ENCODE measurements at regions not wholly inside any gene's neighbourhood (a gene's known extent, or its start where the extent isn't known, plus 50 kb on each side); places are given as distances from the start of the nearest gene placed in this dataset.

DNA sequence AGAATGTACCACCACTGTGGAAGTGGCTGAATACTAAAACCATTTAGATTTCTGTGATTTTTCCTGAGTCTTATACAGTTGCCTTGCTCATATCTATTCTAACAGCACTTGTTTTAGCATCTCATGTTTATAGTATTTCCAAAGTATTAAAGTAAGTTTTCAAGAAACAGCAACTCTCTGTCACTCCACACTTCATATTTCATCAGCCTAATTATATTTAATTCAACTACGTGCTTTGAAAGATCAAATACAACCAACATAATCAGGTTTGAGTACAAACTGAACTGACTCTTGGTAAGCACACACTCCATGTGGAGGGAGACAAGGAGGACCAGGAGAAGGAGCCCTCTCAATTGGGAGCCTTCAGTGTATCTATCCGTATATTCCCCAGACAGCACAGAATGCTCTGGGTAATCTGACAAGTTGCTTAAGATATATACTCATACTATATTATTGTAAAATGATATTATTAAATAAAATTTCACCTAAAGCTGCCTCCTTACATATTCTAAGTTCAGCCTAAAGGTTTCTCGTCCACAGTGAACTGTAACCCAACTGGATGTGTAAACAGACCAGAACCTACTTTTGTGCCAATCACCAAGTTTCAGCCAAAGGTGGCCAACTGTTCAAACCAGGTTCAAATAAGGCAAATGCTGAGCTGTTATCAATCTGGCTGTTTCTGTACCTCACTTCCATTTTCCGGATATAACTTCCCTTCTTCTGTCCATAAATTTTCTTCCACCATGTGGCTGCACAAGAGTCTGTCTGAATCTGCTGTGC is 105.0 kb upstream of the RASSF8 start:
- H3K4me1 ChIP-seq (ENCODE audit: insufficient read depth, low read length), result peaks cover 26% of the 10 kb centered on the region
- DNase-seq, result no peak
- TF ChIP-seq EZH2phosphoT487 (IDR thresholded peaks at IDR 0.05; ENCODE audit: borderline replicate concordance, low read length) (no peak), EZH2 (IDR thresholded peaks at IDR 0.05; ENCODE audit: low read length, unreplicated experiment) (no peak)
- TF ChIP-seq, protein P1, sequence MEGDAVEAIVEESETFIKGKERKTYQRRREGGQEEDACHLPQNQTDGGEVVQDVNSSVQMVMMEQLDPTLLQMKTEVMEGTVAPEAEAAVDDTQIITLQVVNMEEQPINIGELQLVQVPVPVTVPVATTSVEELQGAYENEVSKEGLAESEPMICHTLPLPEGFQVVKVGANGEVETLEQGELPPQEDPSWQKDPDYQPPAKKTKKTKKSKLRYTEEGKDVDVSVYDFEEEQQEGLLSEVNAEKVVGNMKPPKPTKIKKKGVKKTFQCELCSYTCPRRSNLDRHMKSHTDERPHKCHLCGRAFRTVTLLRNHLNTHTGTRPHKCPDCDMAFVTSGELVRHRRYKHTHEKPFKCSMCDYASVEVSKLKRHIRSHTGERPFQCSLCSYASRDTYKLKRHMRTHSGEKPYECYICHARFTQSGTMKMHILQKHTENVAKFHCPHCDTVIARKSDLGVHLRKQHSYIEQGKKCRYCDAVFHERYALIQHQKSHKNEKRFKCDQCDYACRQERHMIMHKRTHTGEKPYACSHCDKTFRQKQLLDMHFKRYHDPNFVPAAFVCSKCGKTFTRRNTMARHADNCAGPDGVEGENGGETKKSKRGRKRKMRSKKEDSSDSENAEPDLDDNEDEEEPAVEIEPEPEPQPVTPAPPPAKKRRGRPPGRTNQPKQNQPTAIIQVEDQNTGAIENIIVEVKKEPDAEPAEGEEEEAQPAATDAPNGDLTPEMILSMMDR (conservative IDR thresholded peaks at IDR 0.05; ENCODE audit: low read depth, low read length), result no peak
- no peaks in the 10 kb centered on the region for H3K9me2 ChIP-seq (replicated peaks; ENCODE audit: low read length)
- no peaks in the 10 kb centered on the region for H4K20me1 ChIP-seq (ENCODE audit: low read length)
- intact Hi-C loops (cut with micrococcal nuclease), result loop anchor here (1.0 to 5.0 kb wide), 3 partner anchors 41 to 104 kb away; partner anchors contain the start of gene RASSF8
- H3K9ac ChIP-seq (ENCODE audit: low read length), result no peak overlapping the region
- H3F3A ChIP-seq (ENCODE audit: low read length, unreplicated experiment), result no peaks in the 10 kb centered on the region
- no peak overlapping the region for H3K4me3 ChIP-seq (ENCODE audit: low read length)
- no TSS peak for BruUV-seq (replicated peaks)
- H3K9me3 ChIP-seq (ENCODE audit: low read length), result no peaks in the 10 kb centered on the region
- POLR2A ChIA-PET (ENCODE audit: unreplicated experiment), result interaction anchor here (0.6 kb wide), 3 partner anchors 18 to 116 kb away, joined by 3 to 6 read pairs (median 3); no protein-coding TSS in a partner anchor
- peak overlapping the region; percentile 43 for H3K27ac ChIP-seq (ENCODE audit: low read length)
- no peaks in the 10 kb centered on the region for H3K27me3 ChIP-seq (ENCODE audit: low read length)
- H2AFZ ChIP-seq (ENCODE audit: low read length), result no peak overlapping the region
- ATAC-seq, result no peak; the same call in 1 of the 2 replicates
- CTCF ChIA-PET, result interaction anchor here (0.7 kb wide), 2 partner anchors 106 to 200 kb away, joined by 3 read pairs; no protein-coding TSS in a partner anchor
- H3K36me3 ChIP-seq (ENCODE audit: low read depth, low read length), result no peaks in the 10 kb centered on the region
- H3K4me2 ChIP-seq (ENCODE audit: low read length), result peak overlapping the region; percentile 6
- H3K79me2 ChIP-seq (ENCODE audit: low read length), result no peaks in the 10 kb centered on the region

DNA sequence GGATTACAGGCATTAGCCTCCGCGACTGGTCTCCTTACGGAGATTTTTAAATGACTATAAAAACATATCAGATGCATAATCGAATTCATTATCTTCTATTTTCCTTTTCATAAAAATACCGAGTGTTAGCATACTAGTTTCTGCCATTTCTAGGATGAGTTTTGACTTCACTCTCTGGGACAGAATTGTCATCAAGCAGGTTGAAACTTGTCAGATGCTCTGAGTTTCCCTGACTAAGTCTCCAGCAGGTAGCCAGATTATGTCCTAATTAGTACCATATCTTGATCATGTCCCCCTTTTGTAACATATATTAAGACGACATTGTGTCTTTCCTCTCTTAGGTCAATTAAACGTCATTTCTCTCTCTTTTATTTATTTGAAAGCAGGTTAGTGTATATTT is 103.5 kb upstream of the RASSF8 start:
- H2AFZ ChIP-seq (ENCODE audit: low read length), result no peak overlapping the region
- H3K4me2 ChIP-seq (ENCODE audit: low read length), result no peak overlapping the region
- intact Hi-C loops (cut with micrococcal nuclease), result loop anchor here (5.0 kb wide), 1 partner anchor 102 kb away; the partner anchor contains the start of gene RASSF8
- no peaks in the 10 kb centered on the region for H3K79me2 ChIP-seq (ENCODE audit: low read length)
- no peaks in the 10 kb centered on the region for H3K36me3 ChIP-seq (ENCODE audit: low read depth, low read length)
- no peak overlapping the region for H3K4me3 ChIP-seq (ENCODE audit: low read length)
- no peaks in the 10 kb centered on the region for H3F3A ChIP-seq (ENCODE audit: low read length, unreplicated experiment)
- TF ChIP-seq EZH2 (IDR thresholded peaks at IDR 0.05; ENCODE audit: low read length, unreplicated experiment), result no peak
- TF ChIP-seq, protein P1 (conservative IDR thresholded peaks at IDR 0.05; ENCODE audit: low read depth, low read length), result no peak
- peaks cover 26% of the 10 kb centered on the region for H3K4me1 ChIP-seq (ENCODE audit: insufficient read depth, low read length)
- no peaks in the 10 kb centered on the region for H3K9me3 ChIP-seq (ENCODE audit: low read length)
- ChIA-PET CTCF (no interaction called here), POLR2A (ENCODE audit: unreplicated experiment) (no interaction called here)
- H4K20me1 ChIP-seq (ENCODE audit: low read length), result no peaks in the 10 kb centered on the region
- ATAC-seq (no peak), DNase-seq (no peak)
- no peak overlapping the region for H3K9ac ChIP-seq (ENCODE audit: low read length)
- no peaks in the 10 kb centered on the region for H3K9me2 ChIP-seq (replicated peaks; ENCODE audit: low read length)
- BruUV-seq (replicated peaks), result no TSS peak
- no peak overlapping the region for H3K27ac ChIP-seq (ENCODE audit: low read length)
- no peaks in the 10 kb centered on the region for H3K27me3 ChIP-seq (ENCODE audit: low read length)

DNA sequence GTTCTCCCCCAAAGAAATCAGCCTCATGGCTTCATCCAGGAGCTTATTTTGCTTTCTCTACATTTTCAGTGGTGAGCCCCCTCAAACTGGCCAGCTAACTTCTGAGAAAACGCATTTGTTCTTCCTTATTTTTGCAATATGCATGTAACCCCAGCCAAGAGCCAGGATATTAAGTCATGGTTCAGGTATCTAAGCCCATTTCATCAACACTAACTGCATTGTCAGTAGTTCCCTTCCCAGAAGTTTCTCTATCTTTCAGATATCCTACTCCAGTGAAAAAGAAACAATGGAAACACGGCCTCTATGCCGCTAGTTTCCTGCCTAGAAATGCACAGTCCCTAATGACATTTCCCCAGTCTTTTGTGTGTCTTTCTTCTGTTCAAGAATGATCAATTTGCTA is 102.8 kb upstream of the RASSF8 start:
- H3F3A ChIP-seq (ENCODE audit: low read length, unreplicated experiment), result no peaks in the 10 kb centered on the region
- DNase-seq (no peak), ATAC-seq (no peak)
- intact Hi-C loops (cut with micrococcal nuclease), result no loop called here
- peaks cover 26% of the 10 kb centered on the region for H3K4me1 ChIP-seq (ENCODE audit: insufficient read depth, low read length)
- H3K79me2 ChIP-seq (ENCODE audit: low read length), result no peaks in the 10 kb centered on the region
- no peaks in the 10 kb centered on the region for H3K9me2 ChIP-seq (replicated peaks; ENCODE audit: low read length)
- BruUV-seq (replicated peaks), result no TSS peak
- POLR2A ChIA-PET (ENCODE audit: unreplicated experiment), result interaction anchor here (0.7 kb wide), 1 partner anchor 69 kb away, joined by 3 read pairs; no protein-coding TSS in a partner anchor
- H3K9ac ChIP-seq (ENCODE audit: low read length), result no peak overlapping the region
- TF ChIP-seq, protein P1 (conservative IDR thresholded peaks at IDR 0.05; ENCODE audit: low read depth, low read length), result no peak
- TF ChIP-seq EZH2phosphoT487 (IDR thresholded peaks at IDR 0.05; ENCODE audit: borderline replicate concordance, low read length), result no peak
- TF ChIP-seq EZH2 (IDR thresholded peaks at IDR 0.05; ENCODE audit: low read length, unreplicated experiment), result no peak
- H3K27me3 ChIP-seq (ENCODE audit: low read length), result no peaks in the 10 kb centered on the region
- H3K27ac ChIP-seq (ENCODE audit: low read length), result no peak overlapping the region
- CTCF ChIA-PET, result no interaction called here
- no peaks in the 10 kb centered on the region for H3K9me3 ChIP-seq (ENCODE audit: low read length)
- no peaks in the 10 kb centered on the region for H4K20me1 ChIP-seq (ENCODE audit: low read length)
- H3K4me2 ChIP-seq (ENCODE audit: low read length), result no peak overlapping the region
- no peaks in the 10 kb centered on the region for H3K36me3 ChIP-seq (ENCODE audit: low read depth, low read length)
- 0 out of 2 replicates have a peak overlapping the region, but pooled peaks have one; percentile 14 for H2AFZ ChIP-seq (ENCODE audit: low read length)
- H3K4me3 ChIP-seq (ENCODE audit: low read length), result no peak overlapping the region
